Keratinocyte (primary cell): ENCODE measurements at regions not wholly inside any gene's neighbourhood (a gene's known extent, or its start where the extent isn't known, plus 50 kb on each side); places are given as distances from the start of the nearest gene placed in this dataset.

Experiments used
- DNase-seq: peaks from one replicate; pipeline ENCODE4 v3.0.0-alpha.2; 2011; ENCODE audit warnings: low read depth, missing footprints, low spot score
- FAIRE-seq: peaks from 2 replicates; lab custom pipeline; 2011; peaks lifted over from hg19 to GRCh38; lab: Jason Lieb, UNC
- H2AFZ ChIP-seq: 2 replicates; pipeline ENCODE4 v1.6.0; 2012; ENCODE audit warnings: low read length, control low read depth, inconsistent platforms; ENCODE audit not compliant: control insufficient read depth
- H3K27ac ChIP-seq: 2 replicates; pipeline ENCODE4 v1.5.1; 2011; ENCODE audit warnings: low read length; ENCODE audit not compliant: control insufficient read depth, insufficient read depth
- H3K27me3 ChIP-seq: 3 replicates; pipeline ENCODE4 v1.6.0; 2011; ENCODE audit warnings: low read length; ENCODE audit not compliant: control insufficient read depth, insufficient read depth; ENCODE audit errors: extremely low read depth
- H3K36me3 ChIP-seq, 2 experiments: 2 replicates in 1 of 2; 3 replicates in 1 of 2; pipeline ENCODE4 v1.5.1; 2011; ENCODE audit warnings: low read length in 2 of 2, mild to moderate bottlenecking in 1 of 2; ENCODE audit not compliant: control insufficient read depth in 2 of 2, insufficient read depth in 2 of 2; ENCODE audit errors: extremely low read depth in 1 of 2
- H3K4me1 ChIP-seq: 3 replicates; pipeline ENCODE4 v1.5.1; 2011; ENCODE audit warnings: low read length; ENCODE audit not compliant: control insufficient read depth, insufficient read depth; ENCODE audit errors: extremely low read depth
- H3K4me2 ChIP-seq: 3 replicates; pipeline ENCODE4 v1.6.0; 2011; ENCODE audit warnings: low read depth, low read length; ENCODE audit not compliant: control insufficient read depth, insufficient read depth; ENCODE audit errors: extremely low read depth
- H3K4me3 ChIP-seq, 3 experiments: fragments of 200-600 bp in 1 of 3; sonication (generic) in 1 of 3; 2 replicates in 2 of 3; 3 replicates in 1 of 3; pipeline ENCODE4 v1.5.1; 2011 to 2016; ENCODE audit warnings: low read length in 3 of 3, mild to moderate bottlenecking in 3 of 3, control low read depth in 2 of 3, inconsistent platforms in 1 of 3, low read depth in 1 of 3, mixed read lengths in 1 of 3, mixed run types in 1 of 3, moderate library complexity in 1 of 3; ENCODE audit not compliant: control insufficient read depth in 2 of 3, insufficient read depth in 2 of 3; ENCODE audit errors: extremely low read depth in 1 of 3
- H3K79me2 ChIP-seq: 2 replicates; pipeline ENCODE4 v1.6.0; 2012; ENCODE audit warnings: low read length; ENCODE audit not compliant: control insufficient read depth, insufficient read depth
- H3K9ac ChIP-seq: 3 replicates; pipeline ENCODE4 v1.6.0; 2011; ENCODE audit warnings: low read length; ENCODE audit not compliant: control insufficient read depth, insufficient read depth; ENCODE audit errors: extremely low read depth
- H3K9me1 ChIP-seq: 3 replicates; pipeline ENCODE4 v1.6.0; 2011; ENCODE audit warnings: low read length; ENCODE audit not compliant: control insufficient read depth, insufficient read depth; ENCODE audit errors: extremely low read depth
- H3K9me3 ChIP-seq: 2 replicates; pipeline ENCODE4 v1.5.1; 2012; ENCODE audit warnings: low read depth, low read length; ENCODE audit not compliant: control insufficient read depth
- H4K20me1 ChIP-seq: 3 replicates; pipeline ENCODE4 v1.6.0; 2011; ENCODE audit warnings: low read length; ENCODE audit not compliant: control insufficient read depth, insufficient read depth; ENCODE audit errors: extremely low read depth
- EZH2 ChIP-seq: IDR thresholded peaks from one replicate; pipeline ENCODE4 v1.6.1; 2012; ENCODE audit warnings: inconsistent platforms, mild to moderate bottlenecking, low read length, moderate library complexity
- dilution Hi-C: fragments of 300-500 bp; cut with MboI; formaldehyde crosslinking; loops from one replicate; pipeline ENCODE4 v1.7.0; 2020; ENCODE audit warnings: low sequenced_read_pairs; ENCODE audit not compliant: extremely low pct_ligation_motif_present
- TF ChIP-seq, protein P1 (sequence below), 3 experiments: IDR thresholded peaks in 1 of 3; conservative IDR thresholded peaks in 1 of 3; optimal IDR thresholded peaks in 1 of 3; 2 replicates in 2 of 3; 3 replicates in 1 of 3; pipeline versions ENCODE3 to v1.5.1; 2011; ENCODE audit warnings: low read length in 3 of 3, mild to moderate bottlenecking in 3 of 3, moderate library complexity in 2 of 3, control low read depth in 1 of 3, inconsistent platforms in 1 of 3; ENCODE audit not compliant: insufficient read depth in 2 of 3; ENCODE audit errors: extremely low read depth in 1 of 3

DNA sequence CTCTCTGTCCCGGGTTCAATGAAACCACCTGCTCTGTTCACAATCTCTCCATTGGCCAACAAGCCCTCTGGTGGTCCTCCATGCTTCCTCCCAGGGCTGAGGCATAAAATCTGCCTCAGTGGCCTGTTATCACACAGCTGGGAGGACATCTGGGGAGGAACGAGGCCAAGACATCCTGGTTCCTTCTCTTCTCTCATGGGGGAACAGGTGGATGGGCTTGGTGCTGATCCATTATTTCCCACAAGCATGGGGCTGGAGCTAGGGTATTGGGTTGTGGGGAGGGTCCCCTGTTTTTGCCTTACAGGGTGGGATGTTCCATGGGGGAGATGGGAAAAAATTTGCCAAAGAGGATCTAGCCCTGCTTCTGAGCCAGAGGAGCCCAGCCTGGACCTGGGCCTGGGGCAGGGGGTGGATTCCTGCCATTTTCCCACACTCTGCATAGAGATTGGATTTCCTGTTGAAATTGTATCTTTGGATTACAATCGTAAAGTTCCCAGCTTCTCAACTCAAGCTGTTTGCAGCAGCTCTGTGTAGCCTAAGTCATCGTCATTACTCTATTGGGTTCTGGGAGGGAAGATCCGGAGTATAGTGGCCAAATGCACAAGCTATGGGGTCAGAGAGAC lies 124.7 kb downstream of the NAV1 start:
- Histone ChIP-seq H3K4me2 (no peak overlapping the region), H2AFZ (no peak overlapping the region), H3K36me3 (no peaks in the 10 kb centered on the region), H4K20me1 (peaks cover 3% of the 10 kb centered on the region), H3K27me3 (no peaks in the 10 kb centered on the region), H3K4me3 (no peak overlapping the region), H3K9me1 (no peaks in the 10 kb centered on the region), H3K4me1 (no peaks in the 10 kb centered on the region), H3K79me2 (no peaks in the 10 kb centered on the region), H3K9ac (no peak overlapping the region), H3K9me3 (no peaks in the 10 kb centered on the region), H3K27ac (no peak overlapping the region)
- TF ChIP-seq, protein P1, sequence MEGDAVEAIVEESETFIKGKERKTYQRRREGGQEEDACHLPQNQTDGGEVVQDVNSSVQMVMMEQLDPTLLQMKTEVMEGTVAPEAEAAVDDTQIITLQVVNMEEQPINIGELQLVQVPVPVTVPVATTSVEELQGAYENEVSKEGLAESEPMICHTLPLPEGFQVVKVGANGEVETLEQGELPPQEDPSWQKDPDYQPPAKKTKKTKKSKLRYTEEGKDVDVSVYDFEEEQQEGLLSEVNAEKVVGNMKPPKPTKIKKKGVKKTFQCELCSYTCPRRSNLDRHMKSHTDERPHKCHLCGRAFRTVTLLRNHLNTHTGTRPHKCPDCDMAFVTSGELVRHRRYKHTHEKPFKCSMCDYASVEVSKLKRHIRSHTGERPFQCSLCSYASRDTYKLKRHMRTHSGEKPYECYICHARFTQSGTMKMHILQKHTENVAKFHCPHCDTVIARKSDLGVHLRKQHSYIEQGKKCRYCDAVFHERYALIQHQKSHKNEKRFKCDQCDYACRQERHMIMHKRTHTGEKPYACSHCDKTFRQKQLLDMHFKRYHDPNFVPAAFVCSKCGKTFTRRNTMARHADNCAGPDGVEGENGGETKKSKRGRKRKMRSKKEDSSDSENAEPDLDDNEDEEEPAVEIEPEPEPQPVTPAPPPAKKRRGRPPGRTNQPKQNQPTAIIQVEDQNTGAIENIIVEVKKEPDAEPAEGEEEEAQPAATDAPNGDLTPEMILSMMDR (optimal IDR thresholded peaks at IDR 0.05 in 1 of 3, IDR thresholded peaks at IDR 0.05 in 1 of 3, conservative IDR thresholded peaks at IDR 0.05 in 1 of 3; ENCODE audit: extremely low read depth in 1 of 3, insufficient read depth in 2 of 3, low read length in 3 of 3), result no peak
- TF ChIP-seq EZH2, result no peak
- no peak for DNase-seq
- dilution Hi-C loops, result no loop called here
- no peak for FAIRE-seq

DNA sequence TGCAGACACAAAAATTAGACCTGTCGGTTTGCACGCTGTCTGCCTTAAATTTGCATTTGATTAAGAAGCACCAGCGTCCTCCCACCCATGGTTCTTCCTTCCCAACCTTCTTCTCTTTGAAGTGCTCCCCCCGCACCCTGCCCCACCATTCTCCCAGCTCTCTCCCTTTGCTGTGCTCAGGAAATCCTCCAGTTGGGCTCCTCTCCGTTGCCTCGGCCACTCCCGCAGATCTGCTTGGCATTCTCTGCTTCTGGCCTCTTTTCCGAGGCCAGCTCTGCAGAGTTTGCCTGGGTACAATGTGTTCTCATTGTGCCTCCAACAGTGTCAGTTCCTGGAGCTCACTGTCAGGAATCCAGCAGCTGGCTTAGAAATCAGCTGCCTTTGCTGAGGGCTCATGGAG lies 126.1 kb downstream of the NAV1 start:
- dilution Hi-C loops, result no loop called here
- Histone ChIP-seq H3K27ac (no peak overlapping the region), H3K79me2 (no peaks in the 10 kb centered on the region), H4K20me1 (peaks cover 3% of the 10 kb centered on the region), H3K9me1 (no peaks in the 10 kb centered on the region), H3K4me3 (no peak overlapping the region), H3K9me3 (no peaks in the 10 kb centered on the region), H3K4me2 (no peak overlapping the region), H3K36me3 (no peaks in the 10 kb centered on the region), H3K4me1 (no peaks in the 10 kb centered on the region), H3K27me3 (peaks cover 5% of the 10 kb centered on the region), H3K9ac (no peak overlapping the region), H2AFZ (no peak overlapping the region)
- DNase-seq (no peak), FAIRE-seq (no peak)
- TF ChIP-seq EZH2, result no peak
- TF ChIP-seq, protein P1 (optimal IDR thresholded peaks at IDR 0.05 in 1 of 3, IDR thresholded peaks at IDR 0.05 in 1 of 3, conservative IDR thresholded peaks at IDR 0.05 in 1 of 3; ENCODE audit: extremely low read depth in 1 of 3, insufficient read depth in 2 of 3, low read length in 3 of 3), result no peak
